ENCODE measurements at regions not wholly inside any gene's neighbourhood (a gene's known extent, or its start where the extent isn't known, plus 50 kb on each side); places are given as distances from the start of the nearest gene placed in this dataset.

GRCh38 chr5:56291079-56291643 lies 58.0 kb upstream of the ANKRD55 start:
- H2BK5ac ChIP-seq (ENCODE audit: insufficient read length, low read length) = no peak overlapping the region
- H3K4me1 ChIP-seq (ENCODE audit: insufficient read depth, low read length) = peaks cover 3% of the 10 kb centered on the region; the same call in 1 of the 2 replicates
- H4K20me1 ChIP-seq (ENCODE audit: control insufficient read depth, insufficient read depth, insufficient read length) = no peaks in the 10 kb centered on the region
- H3K9me3 ChIP-seq (ENCODE audit: control insufficient read depth, low read depth, low read length) = no peaks in the 10 kb centered on the region
- H2AFZ ChIP-seq (ENCODE audit: low read length) = no peak overlapping the region
- Mint-ChIP-seq H3K9me3 (peaks cover 10 to 13% of the 10 kb centered on the region in 2 experiments; a peak in 3 of 5 replicates), H3K4me1 (peaks cover 9% of the 10 kb centered on the region in 2 experiments), H3K36me3 (ENCODE audit: insufficient read depth in 1 of 3, low read depth in 3 of 3) (peaks cover 0 to 7% (median 3%) of the 10 kb centered on the region in 3 experiments; a peak in 2 of 7 replicates), H3K27ac (no peak overlapping the region), H3K4me3 (no peak overlapping the region), H3K27me3 (ENCODE audit: low read depth) (no peaks in the 10 kb centered on the region)
- no peak overlapping the region for H2BK20ac ChIP-seq (ENCODE audit: low read depth, low read length, poor library complexity, severe bottlenecking)
- no peak overlapping the region for H4K5ac ChIP-seq (ENCODE audit: insufficient read length, low read depth, low read length)
- H3K4me2 ChIP-seq (ENCODE audit: insufficient read depth, insufficient read length, low read length) = no peak overlapping the region
- H3K27ac ChIP-seq (ENCODE audit: insufficient read length, low read depth, low read length) = no peak overlapping the region
- H3K14ac ChIP-seq (ENCODE audit: insufficient read depth, low read length) = no peak overlapping the region
- H2AK5ac ChIP-seq (ENCODE audit: insufficient read length, low read length) = no peak overlapping the region
- no peak overlapping the region for H4K8ac ChIP-seq (replicated peaks; ENCODE audit: insufficient read length, low read depth, low read length)
- DNase-seq = no peak
- no peaks in the 10 kb centered on the region for H3K23me2 ChIP-seq (ENCODE audit: insufficient read length, low read depth, low read length, poor library complexity, severe bottlenecking)
- no peak overlapping the region for H3K4ac ChIP-seq (ENCODE audit: low read depth, low read length)
- H3K56ac ChIP-seq (ENCODE audit: insufficient read length, low read depth, low read length) = no peak overlapping the region
- no peaks in the 10 kb centered on the region for H3K79me1 ChIP-seq (ENCODE audit: insufficient read depth, low read depth, low read length, poor library complexity, severe bottlenecking)
- no peak overlapping the region for H4K91ac ChIP-seq (ENCODE audit: insufficient read length, low read depth, low read length)
- no peaks in the 10 kb centered on the region for H3K79me2 ChIP-seq (ENCODE audit: insufficient read depth, low read length)
- no peak overlapping the region for H3K23ac ChIP-seq (ENCODE audit: insufficient read length, low read depth, low read length)
- no peak for TF ChIP-seq CTCF (conservative IDR thresholded peaks at IDR 0.05)
- no peak overlapping the region for H3K18ac ChIP-seq (ENCODE audit: insufficient read length, low read depth, low read length)
- H3T11ph ChIP-seq (ENCODE audit: low read length) = no peak overlapping the region
- no peak overlapping the region for H3K9ac ChIP-seq (ENCODE audit: extremely low read depth, insufficient read length, low read length)
- no peak overlapping the region for H2BK12ac ChIP-seq (ENCODE audit: insufficient read length, low read depth, low read length)
- no peak overlapping the region for H2BK120ac ChIP-seq (ENCODE audit: low read depth, low read length, poor library complexity, severe bottlenecking)
- no peak overlapping the region for H2BK15ac ChIP-seq (ENCODE audit: low read depth, low read length)
- H3K27me3 ChIP-seq (ENCODE audit: insufficient read depth, low read length) = no peaks in the 10 kb centered on the region
- no CpG with 5 or more reads among the region's 1 CpG for whole genome bisulfite sequencing (ENCODE audit: extremely low coverage, insufficient read length, low lambda C conversion rate)

Data from H9 (cell line).